ENCODE measurements at regions not wholly inside any gene's neighbourhood (a gene's known extent, or its start where the extent isn't known, plus 50 kb on each side); places are given as distances from the start of the nearest gene placed in this dataset.

GRCh38 chr2:173462892-173463840 lies 108.5 kb downstream of the CDCA7 start:
- H3K27ac ChIP-seq (ENCODE audit: low read depth, low read length) = no peak overlapping the region
- no peak overlapping the region for H3K9ac ChIP-seq (ENCODE audit: low read length)
- no peaks in the 10 kb centered on the region for H3K27me3 ChIP-seq (ENCODE audit: low read length)
- H4K20me1 ChIP-seq (ENCODE audit: low read depth, low read length) = no peaks in the 10 kb centered on the region
- no peak overlapping the region for H2AFZ ChIP-seq (ENCODE audit: low read depth, low read length, severe bottlenecking)
- no peak for TF ChIP-seq CTCF (IDR thresholded peaks at IDR 0.05; ENCODE audit: insufficient read depth, low read length, poor library complexity, severe bottlenecking)
- no peak for TF ChIP-seq EZH2phosphoT487 (conservative IDR thresholded peaks at IDR 0.05; ENCODE audit: low read length)
- H3K9me3 ChIP-seq (ENCODE audit: insufficient read depth, low read length) = no peaks in the 10 kb centered on the region
- no peak overlapping the region for H3K4me2 ChIP-seq (ENCODE audit: low read depth, low read length, poor library complexity, severe bottlenecking)
- no peaks in the 10 kb centered on the region for H3K36me3 ChIP-seq (ENCODE audit: low read length)
- no peak overlapping the region for H3K4me3 ChIP-seq (ENCODE audit: insufficient read depth, low read length, poor library complexity, severe bottlenecking)
- H3F3A ChIP-seq (ENCODE audit: insufficient read depth) = no peaks in the 10 kb centered on the region
- H3K79me2 ChIP-seq (ENCODE audit: insufficient read depth, low read length) = no peaks in the 10 kb centered on the region
- no peaks in the 10 kb centered on the region for H3K9me2 ChIP-seq (replicated peaks; ENCODE audit: insufficient read depth, low read length)

- H3K36me3 ChIP-seq (ENCODE audit: low read length) = no peaks in the 10 kb centered on the region
- H3K9me3 ChIP-seq (ENCODE audit: insufficient read depth, low read length) = no peaks in the 10 kb centered on the region
- no peaks in the 10 kb centered on the region for H3K9me2 ChIP-seq (replicated peaks; ENCODE audit: insufficient read depth, low read length)
- no peak overlapping the region for H2AFZ ChIP-seq (ENCODE audit: low read depth, low read length, severe bottlenecking)
- no peak overlapping the region for H3K4me3 ChIP-seq (ENCODE audit: insufficient read depth, low read length, poor library complexity, severe bottlenecking)
- H3K4me2 ChIP-seq (ENCODE audit: low read depth, low read length, poor library complexity, severe bottlenecking) = no peak overlapping the region
- H4K20me1 ChIP-seq (ENCODE audit: low read depth, low read length) = no peaks in the 10 kb centered on the region
- no peaks in the 10 kb centered on the region for H3F3A ChIP-seq (ENCODE audit: insufficient read depth)
- no peaks in the 10 kb centered on the region for H3K79me2 ChIP-seq (ENCODE audit: insufficient read depth, low read length)
- TF ChIP-seq EZH2phosphoT487 (conservative IDR thresholded peaks at IDR 0.05; ENCODE audit: low read length) (no peak), CTCF (IDR thresholded peaks at IDR 0.05; ENCODE audit: insufficient read depth, low read length, poor library complexity, severe bottlenecking) (no peak)
- H3K9ac ChIP-seq (ENCODE audit: low read length) = no peak overlapping the region
- H3K27ac ChIP-seq (ENCODE audit: low read depth, low read length) = no peak overlapping the region
- no peaks in the 10 kb centered on the region for H3K27me3 ChIP-seq (ENCODE audit: low read length)
Observed at GRCh38 chr2:173463846-173464245, 109.2 kb downstream of the CDCA7 start.

GRCh38 chr2:173467751-173468150 lies 113.1 kb downstream of the CDCA7 start:
- no peaks in the 10 kb centered on the region for H3K79me2 ChIP-seq (ENCODE audit: insufficient read depth, low read length)
- no peak overlapping the region for H3K4me3 ChIP-seq (ENCODE audit: insufficient read depth, low read length, poor library complexity, severe bottlenecking)
- no peak overlapping the region for H3K9ac ChIP-seq (ENCODE audit: low read length)
- H4K20me1 ChIP-seq (ENCODE audit: low read depth, low read length) = no peaks in the 10 kb centered on the region
- no peaks in the 10 kb centered on the region for H3K9me2 ChIP-seq (replicated peaks; ENCODE audit: insufficient read depth, low read length)
- no peaks in the 10 kb centered on the region for H3K9me3 ChIP-seq (ENCODE audit: insufficient read depth, low read length)
- no peaks in the 10 kb centered on the region for H3F3A ChIP-seq (ENCODE audit: insufficient read depth)
- H2AFZ ChIP-seq (ENCODE audit: low read depth, low read length, severe bottlenecking) = no peak overlapping the region
- no peak overlapping the region for H3K4me2 ChIP-seq (ENCODE audit: low read depth, low read length, poor library complexity, severe bottlenecking)
- no peaks in the 10 kb centered on the region for H3K27me3 ChIP-seq (ENCODE audit: low read length)
- no peak overlapping the region for H3K27ac ChIP-seq (ENCODE audit: low read depth, low read length)
- TF ChIP-seq EZH2phosphoT487 (conservative IDR thresholded peaks at IDR 0.05; ENCODE audit: low read length) (no peak), CTCF (IDR thresholded peaks at IDR 0.05; ENCODE audit: insufficient read depth, low read length, poor library complexity, severe bottlenecking) (no peak)
- no peaks in the 10 kb centered on the region for H3K36me3 ChIP-seq (ENCODE audit: low read length)
